GM21737 (cell line): ENCODE measurements at regions not wholly inside any gene's neighbourhood (a gene's known extent, or its start where the extent isn't known, plus 50 kb on each side); places are given as distances from the start of the nearest gene placed in this dataset.

Experiments
- ATAC-seq: cut with Tn5 transposase; IDR thresholded peaks from one replicate; pipeline ENCODE4 v1.9.1; 2021; ENCODE audit warnings: mild to moderate bottlenecking, moderate library complexity; ENCODE audit not compliant: unreplicated experiment

DNA sequence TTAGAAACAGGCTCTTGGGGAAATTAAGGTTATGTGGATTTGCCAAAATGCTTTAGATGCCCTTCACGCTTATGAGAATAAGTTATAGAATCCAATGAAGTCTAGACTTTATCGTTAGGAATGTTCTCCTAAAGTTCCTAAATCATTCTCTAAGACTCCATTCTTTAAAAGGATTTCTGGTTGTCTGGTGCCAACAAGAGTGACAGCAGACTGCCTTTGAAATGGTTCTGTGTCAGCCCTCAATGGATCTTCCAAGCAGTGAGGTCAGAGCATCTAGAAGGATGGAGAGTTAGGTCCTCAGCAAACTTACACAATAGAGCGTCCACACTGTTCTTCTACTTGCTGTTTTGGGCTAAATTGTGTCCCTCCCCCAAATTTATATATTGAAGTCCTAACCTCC is 473.3 kb downstream of the GATA3 start:
- no peak for ATAC-seq

DNA sequence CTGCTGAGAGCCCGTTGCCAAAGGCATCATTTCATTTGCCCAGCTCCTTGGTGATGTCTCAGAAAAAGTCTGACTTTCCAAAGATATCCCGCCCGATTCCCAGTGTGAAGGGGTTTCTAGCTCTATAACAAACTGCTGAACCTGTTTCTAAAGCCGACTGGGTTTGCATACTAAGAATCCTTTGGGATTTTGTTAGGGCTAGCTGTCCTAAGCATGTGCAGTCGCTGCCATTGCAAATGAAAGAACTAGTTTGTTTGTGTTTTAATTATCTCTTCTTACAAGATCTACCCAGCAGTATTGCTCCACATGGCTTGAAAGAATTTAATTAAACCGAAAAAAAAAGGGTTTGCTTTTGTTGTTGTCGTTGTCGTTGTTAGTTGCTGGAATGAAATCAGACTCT is 476.6 kb downstream of the GATA3 start:
- ATAC-seq: no peak

DNA sequence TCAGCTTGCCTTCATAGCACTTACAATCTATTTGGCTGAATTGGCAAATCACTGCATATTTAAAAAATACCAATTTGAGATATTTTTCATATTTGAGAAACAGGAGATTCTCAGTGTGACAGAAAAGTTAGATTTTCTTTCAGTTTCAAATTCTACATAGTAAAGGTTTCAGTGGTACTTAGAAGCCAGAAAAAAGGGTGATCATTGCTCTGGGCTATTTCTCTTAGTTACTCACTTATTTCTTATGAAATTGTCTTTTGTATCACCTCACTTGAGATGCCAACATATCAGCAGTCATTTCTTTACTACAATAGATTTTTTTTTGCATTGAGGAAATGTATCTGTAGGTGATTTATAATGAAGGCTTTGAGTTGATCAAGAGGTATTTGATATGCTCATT is 478.2 kb downstream of the GATA3 start:
- ATAC-seq: no peak

- ATAC-seq: no peak
Observed at GRCh38 chr10:8533462-8533861, 479.0 kb downstream of the GATA3 start.

GRCh38 chr10:8534096-8534495 is 479.6 kb downstream of the GATA3 start:
- no peak for ATAC-seq

GRCh38 chr10:8534891-8535290 is 480.4 kb downstream of the GATA3 start:
- no peak for ATAC-seq

DNA sequence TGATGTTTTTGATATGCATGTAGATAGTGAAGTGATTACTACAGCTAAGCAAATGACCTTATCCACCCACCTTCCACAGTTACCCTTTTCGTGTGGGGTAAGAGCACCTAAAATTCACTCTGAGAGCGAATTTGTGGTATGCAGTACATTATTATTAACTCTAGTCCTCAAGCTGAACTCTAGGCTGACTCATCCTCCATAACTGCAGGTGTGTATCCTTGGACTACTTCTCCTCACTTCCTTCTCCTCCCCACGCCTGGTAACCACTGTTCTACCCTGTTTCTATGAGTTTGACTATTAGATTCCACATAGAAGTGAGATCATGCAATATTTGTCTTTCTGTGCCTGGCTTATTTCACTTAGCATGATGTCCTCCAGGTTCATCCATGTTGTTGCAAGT is 484.6 kb downstream of the GATA3 start:
- ATAC-seq: no peak

- no peak for ATAC-seq
Observed at GRCh38 chr10:8543361-8544056, 489.0 kb downstream of the GATA3 start.

- no peak for ATAC-seq
Observed at GRCh38 chr10:8544057-8544380, 489.5 kb downstream of the GATA3 start.

DNA sequence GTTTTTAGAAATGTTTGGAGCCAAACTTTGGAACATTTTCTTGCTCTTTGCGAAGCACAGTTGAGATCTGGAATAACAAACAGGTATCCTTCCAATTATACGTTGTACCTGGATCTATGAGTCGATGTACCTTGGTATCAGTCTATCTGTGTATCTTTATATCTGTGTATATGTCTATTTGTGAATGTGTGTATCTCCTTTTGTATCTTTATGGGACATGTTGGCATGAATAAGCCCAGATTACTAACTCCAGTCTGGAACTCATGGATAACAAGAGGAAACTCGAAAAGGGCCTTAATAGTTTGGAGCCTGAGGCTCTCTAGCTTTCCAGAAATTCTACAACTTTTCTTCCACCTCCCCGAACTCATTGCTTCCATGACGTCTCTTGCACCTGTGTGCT is 490.0 kb downstream of the GATA3 start:
- no peak for ATAC-seq

DNA sequence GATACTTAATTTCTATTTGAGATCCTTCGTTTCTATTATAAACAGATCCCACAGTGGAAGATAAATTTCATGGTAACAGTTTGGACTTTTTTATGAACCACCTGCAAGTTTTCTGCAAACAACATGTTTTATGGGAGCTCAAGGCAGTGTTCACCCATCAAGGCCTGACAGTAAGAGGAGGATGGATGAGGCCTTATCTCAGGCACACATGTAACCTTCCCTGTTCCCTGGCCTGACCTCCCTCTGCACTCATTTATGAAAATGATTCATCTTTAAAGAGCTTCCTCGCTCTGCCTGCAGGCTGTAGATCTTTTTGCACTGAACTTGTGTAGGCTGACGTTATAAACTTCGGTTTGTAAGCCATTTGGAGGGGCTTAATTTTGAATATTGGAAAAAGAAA is 500.1 kb downstream of the GATA3 start:
- no peak for ATAC-seq

DNA sequence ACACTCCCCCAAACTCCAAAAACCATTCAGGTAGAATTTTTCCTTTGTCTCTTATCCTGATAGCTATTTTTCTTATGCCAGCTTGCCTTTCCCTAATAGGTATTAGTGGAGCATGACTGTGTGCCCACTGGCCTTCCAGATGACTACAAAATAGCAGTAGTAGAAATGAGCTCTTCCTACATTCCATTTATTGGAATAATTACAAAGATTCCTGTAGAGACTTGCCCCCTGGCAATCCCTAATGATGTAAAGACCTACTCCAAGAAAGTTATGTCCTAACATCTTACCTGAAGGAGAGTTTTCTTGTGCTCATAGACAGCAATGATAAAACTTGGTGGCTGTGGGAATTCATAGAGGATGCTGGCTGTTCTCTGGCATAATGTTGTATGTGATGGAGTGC is 501.8 kb downstream of the GATA3 start:
- no peak for ATAC-seq

DNA sequence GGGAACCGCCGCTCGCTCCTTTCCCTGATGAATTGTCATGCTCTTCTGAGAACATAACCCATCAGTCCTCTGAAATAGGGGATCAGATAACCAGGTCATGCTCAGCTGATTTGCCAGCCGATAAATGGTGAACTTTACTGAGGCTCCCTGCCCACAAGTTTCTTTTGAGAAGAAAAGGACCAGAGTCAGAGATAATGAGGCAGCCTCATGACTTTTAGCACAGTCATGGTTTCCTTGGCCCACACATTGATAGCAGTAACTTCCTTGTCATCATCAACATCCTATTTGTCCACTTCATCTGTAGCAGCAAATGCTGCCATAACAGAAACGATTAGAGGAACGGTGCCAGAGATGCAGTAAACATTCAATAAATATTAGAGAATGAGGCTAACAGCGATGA is 509.0 kb downstream of the GATA3 start:
- ATAC-seq: no peak

GRCh38 chr10:8566737-8567136 is 512.2 kb downstream of the GATA3 start:
- ATAC-seq: no peak

DNA sequence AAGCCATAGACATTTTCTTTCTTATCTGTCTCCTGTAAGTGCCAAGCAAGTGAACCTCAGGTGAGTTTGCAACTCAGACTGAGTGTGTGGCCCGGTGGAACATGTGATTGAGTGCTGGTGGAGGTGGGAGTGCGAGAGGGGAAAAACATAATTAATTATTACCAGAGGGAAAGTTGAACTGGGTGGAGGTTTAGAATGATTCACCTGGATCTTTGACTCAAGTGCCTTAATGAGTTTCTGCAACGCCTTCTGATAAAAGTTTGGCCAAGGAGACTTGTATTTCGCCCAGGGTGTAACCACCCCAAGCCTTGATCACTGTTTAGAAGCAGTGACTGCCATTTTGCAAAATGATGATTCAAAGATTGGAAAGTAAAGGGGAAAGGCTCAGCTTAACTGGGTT is 513.9 kb downstream of the GATA3 start:
- no peak for ATAC-seq

DNA sequence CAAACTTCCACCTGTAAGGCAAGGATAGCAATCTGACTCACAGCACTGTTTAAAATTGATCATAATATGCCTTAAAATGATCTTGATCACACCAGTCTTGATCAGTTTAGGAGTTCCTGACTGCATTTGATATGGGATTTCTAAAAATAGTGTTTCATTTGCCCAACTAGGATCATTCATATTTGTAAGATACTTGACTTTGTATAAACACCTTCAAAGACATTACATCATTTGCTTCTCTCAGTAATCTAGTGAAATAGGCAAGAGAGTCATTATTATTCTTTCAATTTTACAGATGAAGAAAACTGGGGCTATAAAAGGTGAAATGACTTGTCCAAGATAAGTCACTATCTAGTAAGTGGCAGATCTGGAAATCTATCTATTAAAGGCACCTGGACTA is 521.1 kb downstream of the GATA3 start:
- no peak for ATAC-seq

DNA sequence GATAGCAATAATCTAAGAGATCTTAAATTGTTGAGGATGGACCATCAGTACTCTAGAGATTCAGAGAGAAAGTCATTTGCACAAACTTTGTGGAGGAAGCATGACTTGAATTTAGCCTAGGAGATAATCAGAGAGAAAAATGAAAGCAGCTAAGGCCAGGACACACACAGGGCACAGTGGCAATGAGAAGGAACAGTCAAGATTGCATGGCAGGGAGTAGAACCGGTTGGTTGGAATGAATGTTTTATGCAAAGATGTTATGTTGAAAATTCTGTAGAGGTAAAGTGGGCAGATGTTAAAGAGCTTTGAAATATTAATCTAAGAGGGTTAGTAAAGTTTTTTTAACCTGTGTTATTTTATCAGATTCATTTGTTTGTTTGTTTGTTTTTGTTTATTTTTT is 521.8 kb downstream of the GATA3 start:
- ATAC-seq: no peak

DNA sequence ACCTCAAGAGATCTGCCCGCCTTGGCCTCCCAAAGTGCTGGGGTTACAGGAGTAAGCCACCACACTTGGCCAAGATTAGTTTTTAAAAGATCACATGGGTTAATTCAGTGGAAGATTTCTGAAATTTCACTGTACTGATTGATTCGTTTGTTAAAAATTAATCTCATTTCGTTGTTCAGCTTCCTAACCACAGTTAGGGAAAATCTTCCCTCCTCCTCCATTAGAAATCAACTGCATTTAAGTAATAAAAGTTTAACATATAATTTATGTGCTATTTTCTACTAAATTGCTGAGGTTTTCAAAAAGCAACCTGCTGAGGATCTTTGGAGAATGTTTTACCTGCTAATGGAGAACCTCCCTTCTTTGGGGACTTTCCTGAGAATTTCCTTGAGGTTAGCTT is 522.4 kb downstream of the GATA3 start:
- no peak for ATAC-seq

DNA sequence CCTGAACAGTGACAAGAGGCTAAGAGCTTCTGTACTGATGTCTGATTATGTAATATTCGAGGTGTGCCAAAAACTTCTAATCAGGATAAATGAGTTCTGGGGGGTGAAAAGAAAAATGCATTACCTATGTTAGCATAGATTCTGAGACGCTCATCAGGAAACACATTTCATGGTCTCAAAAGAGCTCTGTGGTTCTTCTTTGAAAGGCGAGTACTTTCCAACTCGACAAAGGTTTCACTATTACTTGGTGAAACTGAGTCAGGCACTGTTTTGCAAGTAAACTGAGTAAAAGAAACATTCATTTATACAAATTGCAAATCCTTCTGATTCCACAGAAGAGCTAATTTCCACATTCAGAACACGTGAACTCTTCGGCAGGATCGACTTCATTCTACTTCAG is 523.2 kb downstream of the GATA3 start:
- ATAC-seq: no peak

GRCh38 chr10:8581521-8582225 is 527.2 kb downstream of the GATA3 start:
- no peak for ATAC-seq

DNA sequence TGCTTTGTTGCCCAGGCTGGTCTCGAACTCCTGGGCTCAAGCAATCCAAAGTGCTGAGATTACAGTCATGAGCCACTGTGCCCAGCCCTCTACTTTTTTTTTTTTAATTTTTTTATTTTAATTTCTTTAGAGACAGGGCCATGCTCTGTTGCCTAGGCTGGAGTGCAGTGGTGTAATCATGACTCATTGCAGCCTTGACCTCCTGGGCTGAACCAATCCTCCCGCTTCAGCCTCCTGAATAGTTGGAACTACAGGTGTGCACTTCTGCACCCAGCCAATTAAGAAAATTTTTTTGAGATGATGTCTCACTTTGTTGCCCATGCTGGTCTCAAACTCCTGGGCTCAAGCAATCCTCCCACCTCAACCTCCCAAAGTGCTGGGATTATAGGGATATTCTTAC is 528.6 kb downstream of the GATA3 start:
- ATAC-seq: no peak

DNA sequence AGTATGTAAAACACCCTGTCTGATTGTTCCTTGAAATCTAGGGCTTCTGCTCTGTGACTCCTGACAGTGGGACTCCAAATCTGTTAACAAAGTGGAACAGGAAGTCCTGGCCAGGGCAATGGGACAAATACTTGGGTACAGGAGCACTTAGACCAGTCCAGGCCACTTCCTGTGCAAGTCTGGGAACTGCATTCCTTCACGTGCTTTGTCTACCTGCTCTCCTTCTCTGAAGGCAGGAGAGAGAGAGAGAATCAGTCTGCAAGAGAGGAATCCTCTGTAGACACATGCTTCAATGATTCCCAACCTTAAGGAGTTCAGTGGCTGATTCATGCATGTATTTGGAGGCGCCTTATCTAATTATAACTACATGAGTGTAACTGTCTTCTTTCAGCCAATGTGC is 530.2 kb downstream of the GATA3 start:
- no peak for ATAC-seq

GRCh38 chr10:8586504-8586903 is 532.0 kb downstream of the GATA3 start:
- no peak for ATAC-seq
